HG03354 (cell line): ENCODE measurements at regions not wholly inside any gene's neighbourhood (a gene's known extent, or its start where the extent isn't known, plus 50 kb on each side); places are given as distances from the start of the nearest gene placed in this dataset.

Experiments used
- ATAC-seq: cut with Tn5 transposase; IDR thresholded peaks from one replicate; pipeline ENCODE4 v1.9.1; 2021; ENCODE audit warnings: mild to moderate bottlenecking; ENCODE audit not compliant: unreplicated experiment, poor library complexity, severe bottlenecking

GRCh38 chr2:234348081-234348480 lies 148.8 kb downstream of the ARL4C start:
- no peak for ATAC-seq

DNA sequence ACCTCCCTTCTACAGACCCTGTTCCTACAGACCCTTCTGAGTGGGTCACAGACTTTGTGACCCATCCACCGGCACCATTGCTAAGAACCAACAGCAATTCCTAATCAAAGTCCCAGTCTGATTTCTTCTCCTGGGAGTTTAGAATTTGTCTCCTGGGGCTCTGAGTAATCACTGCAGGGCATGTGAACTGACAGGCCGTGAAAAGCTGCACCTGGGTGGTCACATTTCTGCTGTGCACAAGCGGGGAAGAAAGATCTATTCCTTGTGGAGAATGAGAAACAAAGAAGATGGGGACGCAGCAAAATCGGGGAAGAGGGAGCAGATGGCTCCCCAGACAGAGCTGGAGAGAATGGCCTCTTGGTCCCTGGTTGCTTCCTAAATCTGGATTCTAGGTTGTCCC lies 151.0 kb downstream of the ARL4C start:
- no peak for ATAC-seq

DNA sequence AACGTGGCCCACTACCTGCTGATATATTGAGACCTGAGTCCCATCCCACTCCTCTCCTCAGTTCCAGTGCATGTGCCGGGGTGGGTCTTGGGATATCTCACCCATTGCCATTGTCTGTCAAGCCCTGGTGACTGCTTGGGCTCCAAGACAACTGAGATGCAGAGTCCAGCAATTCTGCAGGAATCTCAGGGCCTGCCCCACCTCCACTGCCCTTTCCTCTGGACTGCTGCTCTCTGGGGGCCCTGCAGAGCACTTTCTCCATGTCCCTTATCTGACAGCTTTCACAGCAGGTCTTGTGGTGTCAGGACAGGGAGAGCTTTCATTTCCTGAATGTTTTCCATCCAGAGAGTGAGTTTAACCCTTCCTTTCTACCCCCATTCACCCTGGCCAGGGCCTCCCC lies 152.9 kb downstream of the ARL4C start:
- ATAC-seq = no peak

DNA sequence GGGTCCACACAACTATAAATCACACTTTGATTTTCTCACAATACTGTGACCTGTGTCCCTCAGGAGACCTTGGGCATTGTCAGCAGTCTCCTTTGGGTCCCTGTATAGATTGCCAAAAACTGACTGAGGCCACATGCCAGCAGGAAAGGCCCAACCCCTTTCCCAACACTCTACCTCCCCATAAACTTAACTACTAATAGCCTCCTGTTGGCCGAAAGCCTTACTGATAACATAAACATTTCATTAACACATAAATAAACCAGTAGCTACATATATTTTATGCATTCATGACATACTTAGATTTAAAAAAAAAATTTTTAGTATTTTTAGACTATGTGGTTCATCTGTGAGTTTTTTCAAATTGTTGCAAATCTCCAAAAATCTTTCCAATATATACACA lies 153.5 kb downstream of the ARL4C start:
- ATAC-seq = no peak

GRCh38 chr2:234341306-234341985 lies 155.4 kb downstream of the ARL4C start:
- no peak for ATAC-seq

DNA sequence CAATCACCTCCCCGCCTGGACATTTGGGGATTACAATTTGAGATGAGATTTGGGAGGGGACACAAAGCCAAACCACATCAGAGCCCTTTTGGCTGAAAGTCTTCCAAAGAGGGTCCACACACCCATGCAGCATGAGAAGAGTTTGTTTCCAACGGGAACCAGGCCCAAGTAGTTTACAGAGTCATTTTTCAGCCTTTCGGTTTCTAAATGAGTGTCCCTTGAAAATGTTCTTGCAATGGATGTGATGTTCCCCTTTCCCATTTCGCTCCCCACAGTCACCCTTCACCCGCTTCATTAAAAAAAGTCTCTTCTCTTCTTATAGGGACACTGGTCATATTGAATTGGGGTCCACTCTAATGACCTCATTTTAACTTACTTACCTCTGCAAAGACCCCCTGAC lies 157.4 kb downstream of the ARL4C start:
- no peak for ATAC-seq

- no peak for ATAC-seq
Measured at GRCh38 chr2:234339011-234339410, 157.9 kb downstream of the ARL4C start.

DNA sequence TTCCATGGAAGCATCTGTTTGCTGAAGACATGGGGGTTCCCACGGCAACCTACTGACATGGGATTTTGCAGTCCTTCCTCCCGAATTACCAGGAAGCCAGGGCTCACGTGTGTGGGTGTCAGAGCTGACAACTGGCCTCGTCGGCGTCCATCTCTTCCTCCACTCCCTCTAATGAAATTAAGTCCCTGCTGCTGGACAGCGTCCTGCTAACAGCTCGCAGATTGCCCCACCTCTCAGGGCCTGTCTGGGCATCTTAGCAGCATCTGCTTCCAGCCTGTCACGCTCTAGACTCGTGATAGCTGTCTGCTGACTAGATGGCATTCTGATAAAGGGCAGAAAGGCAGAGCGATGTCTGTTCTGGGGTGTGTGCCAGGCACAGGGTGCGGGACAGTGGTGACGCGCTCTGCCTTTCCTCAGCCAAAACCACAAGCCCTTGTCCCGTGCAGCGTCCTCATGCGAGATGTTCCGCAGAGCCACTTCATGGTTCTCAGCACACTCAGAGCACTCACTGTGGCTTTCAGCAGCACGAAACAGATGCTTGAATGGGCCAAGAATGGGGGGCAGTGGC lies 161.1 kb downstream of the ARL4C start:
- no peak for ATAC-seq

DNA sequence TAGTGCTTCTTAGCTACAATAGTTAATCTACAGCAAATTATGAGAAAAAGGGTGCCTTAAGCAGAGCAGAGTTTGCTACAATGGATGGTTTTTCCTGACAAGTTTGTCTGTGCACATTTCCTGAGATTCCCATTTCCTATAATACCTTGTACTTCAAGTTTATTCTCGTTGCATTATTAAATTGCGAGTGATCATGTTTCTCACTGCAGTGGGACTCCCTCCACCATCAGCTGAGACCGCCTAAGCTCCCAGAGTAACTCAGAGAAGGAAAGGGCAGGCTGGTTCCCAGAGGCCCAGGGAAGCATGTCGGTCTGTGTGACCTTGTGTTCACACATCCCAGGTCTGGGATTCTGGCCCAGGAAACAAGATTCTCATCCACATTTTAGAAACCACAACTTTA lies 162.1 kb downstream of the ARL4C start:
- no peak for ATAC-seq

DNA sequence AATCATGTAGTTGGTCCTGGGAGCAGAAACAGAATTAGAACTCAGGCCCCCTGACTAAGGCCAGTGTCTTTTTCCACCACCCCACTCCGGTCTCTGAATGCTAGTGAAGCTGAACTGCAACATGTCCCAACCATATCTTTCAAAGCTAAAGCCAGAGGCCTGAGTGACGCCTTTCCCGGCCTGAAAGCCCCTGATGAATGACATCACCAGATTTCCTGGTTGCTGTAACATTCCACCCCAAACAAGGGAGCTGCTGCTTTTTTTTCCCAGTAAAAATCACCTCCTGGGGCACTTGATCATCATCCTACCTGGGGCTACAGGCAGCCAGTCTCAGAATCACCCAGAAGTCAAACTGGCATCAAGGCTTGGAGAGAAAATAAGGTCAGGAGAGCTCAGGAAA lies 162.7 kb downstream of the ARL4C start:
- no peak for ATAC-seq

DNA sequence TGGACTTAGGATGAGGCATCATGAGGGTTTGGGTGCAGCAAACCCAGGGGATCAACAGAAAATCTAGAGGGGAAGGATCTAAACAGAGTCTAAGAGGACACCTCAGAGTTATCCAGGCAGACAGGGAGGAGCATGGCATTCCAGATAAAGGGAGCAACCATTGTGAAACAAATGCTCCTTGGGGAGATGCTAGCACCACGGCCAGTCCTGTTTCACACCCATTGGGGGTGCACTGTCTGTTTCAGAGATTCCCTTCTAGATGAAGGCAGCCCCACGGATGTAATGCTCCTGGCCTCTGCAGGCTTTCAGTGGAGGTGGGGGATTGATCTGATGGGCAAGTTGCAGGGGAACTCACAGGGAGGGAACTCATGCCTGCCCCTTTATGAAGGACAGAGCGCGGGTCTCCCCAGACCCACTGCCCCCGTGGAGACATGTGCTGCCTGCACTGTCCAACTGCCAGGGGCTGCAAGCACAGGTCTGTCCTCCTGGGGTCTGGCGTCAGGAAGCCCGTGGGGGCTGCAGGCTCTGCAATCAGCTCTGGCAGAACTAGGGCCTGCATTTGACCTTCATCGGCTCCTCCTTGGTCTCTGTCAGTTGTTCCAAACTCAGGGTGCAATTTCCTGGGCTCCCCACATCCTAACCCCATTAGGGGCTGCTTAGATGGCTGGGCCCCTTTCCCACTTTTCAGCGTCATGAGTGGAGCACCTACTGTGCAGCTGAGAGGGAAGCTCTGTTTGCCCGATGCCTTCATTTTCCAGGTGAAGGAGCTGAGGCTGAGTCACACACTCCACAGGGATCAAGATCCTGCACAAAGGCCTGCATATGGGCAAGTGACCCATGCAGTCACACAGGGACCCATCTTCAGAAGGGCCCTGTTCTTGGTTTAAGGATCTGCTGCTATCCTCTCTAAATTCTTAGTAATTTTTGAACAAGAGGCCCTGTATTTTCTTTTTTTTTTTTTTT lies 163.4 kb downstream of the ARL4C start:
- ATAC-seq = no peak

- no peak for ATAC-seq
Measured at GRCh38 chr2:234331966-234332365, 164.9 kb downstream of the ARL4C start.

- ATAC-seq = no peak
Measured at GRCh38 chr2:234331566-234331965, 165.3 kb downstream of the ARL4C start.

GRCh38 chr2:234330902-234331301 lies 166.0 kb downstream of the ARL4C start:
- ATAC-seq = no peak

DNA sequence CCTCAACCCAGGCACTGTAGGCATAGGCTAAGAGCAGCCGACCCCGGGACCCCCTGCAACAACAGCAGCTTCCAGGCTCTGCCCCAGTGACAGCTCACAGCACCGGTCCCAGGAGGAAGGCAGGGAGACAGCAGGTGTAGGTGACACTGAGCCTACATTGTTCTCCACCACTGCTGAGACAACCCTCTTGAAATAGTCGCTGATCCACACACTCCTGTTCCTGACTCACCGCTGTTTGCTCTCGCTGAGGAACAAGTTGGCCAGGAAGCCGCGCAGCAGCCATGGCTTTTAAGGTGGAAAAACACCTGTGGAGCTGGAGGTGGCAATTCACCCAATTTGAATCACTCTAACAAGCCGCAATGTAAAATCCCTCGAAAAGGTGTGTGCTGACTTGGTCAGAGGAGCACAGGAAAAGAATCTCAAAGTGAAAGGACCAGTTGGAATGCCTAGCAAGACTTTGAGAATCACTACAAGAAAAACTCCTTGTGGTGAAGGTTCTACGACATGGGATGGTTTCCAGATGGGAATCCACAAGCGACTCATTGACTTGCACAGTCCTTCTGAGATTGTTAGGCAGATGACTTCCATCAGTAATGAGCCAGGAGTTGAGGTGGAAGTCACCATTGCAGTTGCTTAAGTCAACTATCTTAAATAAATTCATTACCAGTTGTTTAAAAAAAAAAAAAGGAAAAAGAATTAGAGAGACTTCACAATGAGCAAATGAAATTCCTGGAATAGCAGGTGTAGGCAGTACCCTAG lies 167.5 kb downstream of the ARL4C start:
- ATAC-seq = no peak

DNA sequence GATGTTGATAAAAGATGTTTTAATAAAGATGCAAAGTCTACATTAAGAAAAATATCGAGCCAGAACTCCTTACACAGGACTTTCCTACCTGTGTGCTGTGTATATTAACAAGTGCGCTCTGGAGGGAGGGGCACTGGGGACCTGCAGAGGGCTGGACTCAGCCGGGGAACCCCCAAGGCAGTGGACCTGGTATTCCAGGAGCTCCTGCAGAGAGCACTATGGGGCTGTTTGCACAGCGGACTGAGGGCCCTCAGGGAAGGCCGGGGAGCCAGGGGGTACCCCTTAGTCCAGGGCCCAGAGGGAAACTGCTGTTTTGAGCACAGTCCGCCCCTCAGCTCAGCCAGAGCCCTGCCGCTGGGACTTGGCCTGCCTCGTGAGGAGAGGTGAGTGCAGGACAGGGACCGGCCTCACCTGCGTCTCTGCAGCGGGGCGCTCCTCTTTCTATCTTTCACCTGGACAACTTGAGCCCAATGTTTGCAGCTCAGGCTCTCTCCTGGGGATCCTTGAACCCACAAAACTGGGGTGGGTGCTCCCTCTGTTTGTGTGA lies 168.4 kb downstream of the ARL4C start:
- no peak for ATAC-seq

GRCh38 chr2:234326694-234327093 lies 170.2 kb downstream of the ARL4C start:
- no peak for ATAC-seq

DNA sequence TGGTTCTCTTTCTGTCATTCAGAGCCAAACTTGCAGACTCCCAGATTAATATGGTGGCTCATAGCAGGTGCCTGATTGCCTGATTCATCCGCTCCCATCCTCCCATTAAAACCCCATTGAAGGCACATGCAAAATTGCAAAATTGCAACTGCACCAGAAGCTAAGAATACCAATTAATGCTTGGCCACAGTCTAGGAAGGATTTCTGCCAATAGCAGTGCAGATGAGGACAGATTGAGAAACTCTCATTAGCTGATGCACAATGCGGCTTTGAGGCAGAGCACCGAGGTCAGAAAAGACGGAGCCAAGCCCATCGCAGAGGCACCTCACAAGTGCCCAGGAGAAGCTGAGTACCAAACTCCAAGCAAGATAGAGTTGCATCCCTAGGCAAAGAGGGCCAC lies 172.8 kb downstream of the ARL4C start:
- no peak for ATAC-seq

GRCh38 chr2:234322766-234323465 lies 174.0 kb downstream of the ARL4C start:
- no peak for ATAC-seq
